ENCODE measurements at regions not wholly inside any gene's neighbourhood (a gene's known extent, or its start where the extent isn't known, plus 50 kb on each side); places are given as distances from the start of the nearest gene placed in this dataset.

- TF ChIP-seq, protein P1, sequence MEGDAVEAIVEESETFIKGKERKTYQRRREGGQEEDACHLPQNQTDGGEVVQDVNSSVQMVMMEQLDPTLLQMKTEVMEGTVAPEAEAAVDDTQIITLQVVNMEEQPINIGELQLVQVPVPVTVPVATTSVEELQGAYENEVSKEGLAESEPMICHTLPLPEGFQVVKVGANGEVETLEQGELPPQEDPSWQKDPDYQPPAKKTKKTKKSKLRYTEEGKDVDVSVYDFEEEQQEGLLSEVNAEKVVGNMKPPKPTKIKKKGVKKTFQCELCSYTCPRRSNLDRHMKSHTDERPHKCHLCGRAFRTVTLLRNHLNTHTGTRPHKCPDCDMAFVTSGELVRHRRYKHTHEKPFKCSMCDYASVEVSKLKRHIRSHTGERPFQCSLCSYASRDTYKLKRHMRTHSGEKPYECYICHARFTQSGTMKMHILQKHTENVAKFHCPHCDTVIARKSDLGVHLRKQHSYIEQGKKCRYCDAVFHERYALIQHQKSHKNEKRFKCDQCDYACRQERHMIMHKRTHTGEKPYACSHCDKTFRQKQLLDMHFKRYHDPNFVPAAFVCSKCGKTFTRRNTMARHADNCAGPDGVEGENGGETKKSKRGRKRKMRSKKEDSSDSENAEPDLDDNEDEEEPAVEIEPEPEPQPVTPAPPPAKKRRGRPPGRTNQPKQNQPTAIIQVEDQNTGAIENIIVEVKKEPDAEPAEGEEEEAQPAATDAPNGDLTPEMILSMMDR (IDR thresholded peaks at IDR 0.05; ENCODE audit: insufficient read depth, low read depth, low read length) = no peak
- TF ChIP-seq EZH2 (IDR thresholded peaks at IDR 0.05; ENCODE audit: insufficient read depth, low read length) = no peak
Observed at GRCh38 chr5:4627929-4628328, 512.2 kb upstream of the ADAMTS16 start.
